A549 (cell line): ENCODE measurements at regions not wholly inside any gene's neighbourhood (a gene's known extent, or its start where the extent isn't known, plus 50 kb on each side); places are given as distances from the start of the nearest gene placed in this dataset.

Experiments
- ATAC-seq, 2 experiments: fragments of 200-7000 bp in 1 of 2; fragments of >200 bp in 1 of 2; cut with Nextera tagmentation in 1 of 2; cut with Tn5 transposase in 1 of 2; 3 replicates each; pipeline versions ENCODE4 v1.8.0 to v1.9.1; 2018 to 2020; ENCODE audit warnings: mild to moderate bottlenecking in 1 of 2, moderate library complexity in 1 of 2
- CTCF ChIA-PET: fragments of 300-600 bp; sonication (Branson Sonifier 250); formaldehyde crosslinking; extraction: SDS; loops from one replicate; lab custom pipeline; 2021; ENCODE audit warnings: antibody characterized with exemption, inconsistent platforms; lab: Yijun Ruan, JAX
- POLR2A ChIA-PET: fragments of 350-600 bp; formaldehyde crosslinking; extraction: SDS; loops from one replicate; lab custom pipeline; 2021; ENCODE audit warnings: antibody characterized with exemption, inconsistent platforms; lab: Yijun Ruan, JAX
- DNase-seq, 2 experiments: peaks; one replicate each; pipeline versions ENCODE4 v3.0.0 to v3.0.0-alpha.2; 2011 to 2016; ENCODE audit warnings: low read depth in 1 of 2, low spot score in 1 of 2
- FAIRE-seq: peaks from 2 replicates; lab custom pipeline; 2011; peaks lifted over from hg19 to GRCh38; lab: Jason Lieb, UNC
- H3K27ac ChIP-seq, 2 experiments: fragments of >200 bp; sonication (Bioruptor Twin); formaldehyde crosslinking; 3 replicates each; pipeline ENCODE4 v1.5.1; 2016 to 2017
- H3K4me1 ChIP-seq: fragments of >200 bp; sonication (Bioruptor Twin); formaldehyde crosslinking; 3 replicates; pipeline ENCODE4 v1.6.1; 2016
- H3K4me2 ChIP-seq: fragments of >200 bp; sonication (Bioruptor Twin); formaldehyde crosslinking; 3 replicates; pipeline ENCODE4 v1.6.1; 2016
- H3K4me3 ChIP-seq: fragments of >200 bp; sonication (Bioruptor Twin); formaldehyde crosslinking; 3 replicates; pipeline ENCODE4 v1.5.1; 2016
- H3K9me3 ChIP-seq: fragments of >200 bp; sonication (Bioruptor Twin); formaldehyde crosslinking; 3 replicates; pipeline ENCODE4 v1.6.1; 2016
- BCL3 ChIP-seq: fragments of >200 bp; sonication (Bioruptor Twin); formaldehyde crosslinking; IDR thresholded peaks from 3 replicates; pipeline ENCODE4 v1.6.1; 2016
- BHLHE40 ChIP-seq: IDR thresholded peaks from 2 replicates; pipeline ENCODE4 v1.6.1; 2012; ENCODE audit warnings: low read depth, low read length, inconsistent platforms
- CHD2 ChIP-seq: fragments of 150-350 bp; IDR thresholded peaks from 2 replicates; pipeline ENCODE4 v1.6.1; 2014; ENCODE audit warnings: low read length; ENCODE audit not compliant: partially characterized antibody
- CHD4 ChIP-seq: fragments of 200-600 bp; sonication (generic); IDR thresholded peaks from 2 replicates; pipeline ENCODE4 v1.6.1; 2016; ENCODE audit warnings: antibody characterized with exemption, mild to moderate bottlenecking, borderline replicate concordance
- EHF ChIP-seq: fragments of 250-450 bp; sonication (Bioruptor Pico); IDR thresholded peaks from 2 replicates; pipeline ENCODE4 v1.5.0; 2020; ENCODE audit warnings: mild to moderate bottlenecking
- ELK1 ChIP-seq: fragments of 150-350 bp; IDR thresholded peaks from 2 replicates; pipeline ENCODE4 v1.6.1; 2014; ENCODE audit warnings: low read depth, mild to moderate bottlenecking, low read length
- EP300 ChIP-seq, 2 experiments: fragments of >200 bp; sonication (Bioruptor Twin); formaldehyde crosslinking; IDR thresholded peaks; 2 replicates in 1 of 2; 3 replicates in 1 of 2; pipeline ENCODE4 v1.6.1; 2016 to 2017
- FOSL2 ChIP-seq, 2 experiments: fragments of 450-650 bp in 1 of 2; fragments of >200 bp in 1 of 2; sonication (Bioruptor Twin) in 1 of 2; formaldehyde crosslinking; IDR thresholded peaks; 2 replicates each; pipeline versions ENCODE4 v1.5.0 to v1.6.1; 2016 to 2020; ENCODE audit warnings: mild to moderate bottlenecking in 1 of 2, moderate library complexity in 1 of 2
- HDAC2 ChIP-seq: fragments of 200-600 bp; sonication (generic); IDR thresholded peaks from 2 replicates; pipeline ENCODE4 v1.6.1; 2016
- HES2 ChIP-seq: fragments of >200 bp; sonication (Bioruptor Twin); formaldehyde crosslinking; IDR thresholded peaks from 2 replicates; pipeline ENCODE4 v1.6.1; 2016
- HOXA7 ChIP-seq: fragments of 250-450 bp; sonication (Bioruptor Pico); IDR thresholded peaks from 2 replicates; pipeline ENCODE4 v1.5.0; 2020; ENCODE audit warnings: mild to moderate bottlenecking, moderate library complexity
- HOXB13 ChIP-seq: fragments of 250-450 bp; sonication (Bioruptor Pico); IDR thresholded peaks from 2 replicates; pipeline ENCODE4 v1.5.0; 2020; ENCODE audit warnings: low read depth, mild to moderate bottlenecking, moderate library complexity
- HOXB5 ChIP-seq: fragments of 250-450 bp; sonication (Bioruptor Pico); IDR thresholded peaks from 2 replicates; pipeline ENCODE4 v1.5.0; 2020; ENCODE audit warnings: mild to moderate bottlenecking, moderate library complexity
- KDM1A ChIP-seq: fragments of 200-600 bp; sonication (generic); IDR thresholded peaks from 2 replicates; pipeline ENCODE4 v1.6.1; 2016; ENCODE audit warnings: low read depth, mild to moderate bottlenecking
- MYC ChIP-seq: IDR thresholded peaks from 2 replicates; pipeline ENCODE4 v1.6.1; 2012; ENCODE audit warnings: mild to moderate bottlenecking, inconsistent platforms, low read length, improper control_type of control experiment, borderline replicate concordance
- NPAS2 ChIP-seq: fragments of 250-450 bp; sonication (Bioruptor Pico); IDR thresholded peaks from 2 replicates; pipeline ENCODE4 v1.8.0; 2022; ENCODE audit warnings: mild to moderate bottlenecking, moderate library complexity, borderline replicate concordance
- NR3C1 ChIP-seq: fragments of >200 bp; sonication (Bioruptor Twin); formaldehyde crosslinking; IDR thresholded peaks from 3 replicates; pipeline ENCODE4 v1.6.1; 2017
- POLR2A ChIP-seq: IDR thresholded peaks from 2 replicates; pipeline ENCODE4 v1.6.1; 2012; ENCODE audit warnings: mild to moderate bottlenecking, low read length
- POLR2AphosphoS2 ChIP-seq: conservative IDR thresholded peaks from 2 replicates; pipeline ENCODE4 v1.6.1; 2012; ENCODE audit warnings: low read length, improper control_type of control experiment, inconsistent platforms
- RAD21 ChIP-seq, 2 experiments: fragments of >200 bp in 1 of 2; sonication (Bioruptor Twin) in 1 of 2; formaldehyde crosslinking in 1 of 2; IDR thresholded peaks in 1 of 2; conservative IDR thresholded peaks in 1 of 2; 2 replicates in 1 of 2; 3 replicates in 1 of 2; pipeline ENCODE4 v1.6.1; 2012 to 2018; ENCODE audit warnings: inconsistent platforms in 1 of 2
- RFX5 ChIP-seq: fragments of 450-650 bp; IDR thresholded peaks from 2 replicates; pipeline ENCODE4 v1.7.1; 2014; ENCODE audit warnings: antibody characterized with exemption, mild to moderate bottlenecking, moderate library complexity
- SMC3 ChIP-seq: fragments of >200 bp; sonication (Bioruptor Twin); formaldehyde crosslinking; IDR thresholded peaks from 3 replicates; pipeline ENCODE4 v1.6.1; 2018; ENCODE audit warnings: inconsistent platforms
- SREBF2 ChIP-seq: fragments of 450-650 bp; IDR thresholded peaks from 2 replicates; pipeline ENCODE4 v1.6.1; 2014; ENCODE audit warnings: mild to moderate bottlenecking, moderate library complexity
- TFCP2L1 ChIP-seq: fragments of 250-450 bp; sonication (Bioruptor Pico); IDR thresholded peaks from 2 replicates; pipeline ENCODE4 v1.5.0; 2021; ENCODE audit warnings: mild to moderate bottlenecking
- USF2 ChIP-seq: fragments of 450-650 bp; IDR thresholded peaks from 2 replicates; pipeline ENCODE4 v1.6.1; 2014; ENCODE audit warnings: antibody characterized with exemption
- ZC3H11A ChIP-seq: fragments of 450-650 bp; IDR thresholded peaks from 2 replicates; pipeline ENCODE4 v1.6.1; 2014; ENCODE audit warnings: antibody characterized with exemption, mild to moderate bottlenecking
- ZNF302 ChIP-seq: fragments of 250-450 bp; sonication (Bioruptor Pico); IDR thresholded peaks from 2 replicates; pipeline ENCODE4 v1.9.0; 2021; ENCODE audit warnings: inconsistent platforms, mild to moderate bottlenecking, moderate library complexity
- ZSCAN20 ChIP-seq: fragments of 250-450 bp; sonication (Bioruptor Pico); IDR thresholded peaks from 2 replicates; pipeline ENCODE4 v1.8.0; 2022; ENCODE audit warnings: mild to moderate bottlenecking, moderate library complexity
- WGBS: methylation state at CpG from one replicate; pipeline ENCODE4 v1.1.6; 2017; ENCODE audit errors: missing lambda C conversion rate; 5-methylcytosine and 5-hydroxymethylcytosine counted together
- TF ChIP-seq, protein P1 (sequence below): IDR thresholded peaks from 2 replicates; pipeline ENCODE4 v1.6.1; 2012
- TF ChIP-seq, protein P2 (sequence below): IDR thresholded peaks from 2 replicates; pipeline ENCODE4 v1.6.1; 2012

DNA sequence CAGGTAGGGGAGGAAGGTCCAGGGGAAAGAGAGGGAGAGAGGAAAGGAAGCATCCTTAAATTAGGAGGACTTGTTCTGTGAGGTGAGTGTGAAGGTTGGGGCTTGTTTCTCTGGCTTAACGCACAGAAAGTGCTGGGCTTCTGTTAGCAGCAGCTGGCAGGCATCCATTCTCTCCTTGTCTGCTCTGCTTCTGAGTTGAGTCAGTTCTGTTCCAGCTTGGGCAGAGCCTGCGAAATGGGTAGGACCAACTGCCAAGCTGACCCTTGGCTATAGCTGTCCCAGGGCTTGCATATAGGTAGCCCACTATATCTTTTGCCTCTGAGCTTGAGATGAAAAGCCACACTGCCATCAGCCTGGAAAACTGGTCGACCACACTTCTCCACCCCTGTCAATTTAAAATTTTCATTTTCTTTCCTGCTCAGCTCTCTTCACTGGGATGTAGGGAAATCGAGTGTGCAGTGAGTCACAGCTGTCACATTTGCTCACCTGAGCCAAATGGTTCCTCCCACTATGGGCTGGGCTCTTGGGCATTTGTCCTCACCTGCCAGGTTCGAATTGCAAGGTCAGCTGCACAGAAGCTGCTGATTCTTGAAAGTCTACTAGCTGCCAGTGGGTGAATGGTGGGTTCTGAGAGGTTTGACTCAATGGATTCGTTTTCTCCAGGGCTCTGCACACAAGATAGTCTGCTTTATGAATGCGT is 256.4 kb upstream of the PWP1 start:
- no peak for TF ChIP-seq HOXB13 (CRISPR knock-in tag)
- TF ChIP-seq SREBF2, result no peak
- no peak for TF ChIP-seq ELK1
- no peak for TF ChIP-seq NPAS2 (CRISPR knock-in tag)
- TF ChIP-seq, protein P1, sequence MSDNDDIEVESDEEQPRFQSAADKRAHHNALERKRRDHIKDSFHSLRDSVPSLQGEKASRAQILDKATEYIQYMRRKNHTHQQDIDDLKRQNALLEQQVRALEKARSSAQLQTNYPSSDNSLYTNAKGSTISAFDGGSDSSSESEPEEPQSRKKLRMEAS, result no peak
- no peak for TF ChIP-seq USF2
- TF ChIP-seq POLR2A, result no peak
- TF ChIP-seq FOSL2 (IDR thresholded peaks at IDR 0.05), result no peak
- no peak for TF ChIP-seq FOSL2 (CRISPR knock-in tag; IDR thresholded peaks at IDR 0.05)
- no peak for TF ChIP-seq BHLHE40
- no peak for TF ChIP-seq NR3C1
- TF ChIP-seq SMC3, result no peak
- no peak for TF ChIP-seq MYC
- no peak for TF ChIP-seq ZC3H11A
- TF ChIP-seq RFX5, result no peak
- no peak for TF ChIP-seq EP300 (IDR thresholded peaks at IDR 0.05)
- TF ChIP-seq ZSCAN20 (CRISPR knock-in tag), result no peak
- no peak for TF ChIP-seq EHF (CRISPR knock-in tag)
- TF ChIP-seq KDM1A, result no peak
- H3K4me1 ChIP-seq, result peaks cover 6% of the 10 kb centered on the region; the same call in 1 of the 3 replicates
- FAIRE-seq (no peak), ATAC-seq (no peak), DNase-seq (no peak)
- WGBS, result 48% methylated on average over 7 of the region's 7 CpGs
- H3K4me3 ChIP-seq, result no peak overlapping the region
- ChIA-PET POLR2A (no interaction called here), CTCF (interaction anchor here (1.0 to 1.4 kb wide), 3 partner anchors 9 to 22 kb away, joined by 3 to 4 read pairs (median 3); no protein-coding TSS in a partner anchor)
- no peak overlapping the region for H3K4me2 ChIP-seq
- H3K9me3 ChIP-seq, result 0 out of 3 replicates have a peak, but pooled peaks cover 3% of the 10 kb centered on the region
- H3K27ac ChIP-seq, result no peak overlapping the region

DNA sequence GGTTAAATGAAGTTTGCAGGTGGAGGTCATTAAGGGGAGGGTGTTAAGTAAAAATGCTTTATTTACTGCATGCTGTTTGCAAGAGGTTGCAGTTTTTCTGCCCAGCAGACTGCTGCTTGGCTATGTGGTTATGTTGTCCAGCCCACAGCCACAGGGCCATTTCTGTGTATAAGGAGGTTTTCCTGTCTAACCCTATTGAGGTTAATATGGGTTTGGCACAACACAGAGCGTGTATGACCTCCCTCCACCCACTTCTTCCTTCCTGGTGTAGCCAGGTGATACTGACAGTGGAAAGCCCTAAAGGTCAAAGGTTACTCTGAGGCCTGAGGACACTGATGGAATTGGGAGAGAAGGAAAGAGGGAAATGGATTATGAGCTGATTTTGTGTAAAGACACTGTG is 253.7 kb upstream of the PWP1 start:
- POLR2A ChIA-PET, result no interaction called here
- 0 out of 3 replicates have a peak, but pooled peaks cover 1% of the 10 kb centered on the region for H3K9me3 ChIP-seq
- H3K4me2 ChIP-seq, result no peak overlapping the region
- H3K4me1 ChIP-seq, result peaks cover 16% of the 10 kb centered on the region; the same call in 2 of the 3 replicates
- FAIRE-seq (no peak), ATAC-seq (no peak), DNase-seq (no peak)
- H3K4me3 ChIP-seq, result no peak overlapping the region
- 95% methylated on average over 1 of the region's 1 CpG for WGBS
- TF ChIP-seq BCL3 (no peak), POLR2AphosphoS2 (no peak), CHD2 (no peak), HOXB5 (CRISPR knock-in tag) (no peak), KDM1A (no peak), HOXA7 (no peak), RAD21 (conservative IDR thresholded peaks at IDR 0.05 in 1 of 2, IDR thresholded peaks at IDR 0.05 in 1 of 2) (no peak), ZNF302 (no peak), HDAC2 (no peak), TFCP2L1 (no peak), MYC (no peak), HES2 (no peak), CHD4 (no peak), RFX5 (no peak)
- TF ChIP-seq, protein P1, result no peak
- TF ChIP-seq, protein P2, sequence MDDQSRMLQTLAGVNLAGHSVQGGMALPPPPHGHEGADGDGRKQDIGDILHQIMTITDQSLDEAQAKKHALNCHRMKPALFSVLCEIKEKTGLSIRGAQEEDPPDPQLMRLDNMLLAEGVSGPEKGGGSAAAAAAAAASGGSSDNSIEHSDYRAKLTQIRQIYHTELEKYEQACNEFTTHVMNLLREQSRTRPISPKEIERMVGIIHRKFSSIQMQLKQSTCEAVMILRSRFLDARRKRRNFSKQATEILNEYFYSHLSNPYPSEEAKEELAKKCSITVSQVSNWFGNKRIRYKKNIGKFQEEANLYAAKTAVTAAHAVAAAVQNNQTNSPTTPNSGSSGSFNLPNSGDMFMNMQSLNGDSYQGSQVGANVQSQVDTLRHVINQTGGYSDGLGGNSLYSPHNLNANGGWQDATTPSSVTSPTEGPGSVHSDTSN, result no peak
- no peak overlapping the region for H3K27ac ChIP-seq
- CTCF ChIA-PET, result interaction anchor here (1.6 to 1.8 kb wide), 2 partner anchors 23 to 300 kb away, joined by 4 to 5 read pairs; no protein-coding TSS in a partner anchor
